ENCODE measurements at regions not wholly inside any gene's neighbourhood (a gene's known extent, or its start where the extent isn't known, plus 50 kb on each side); places are given as distances from the start of the nearest gene placed in this dataset.

DNA sequence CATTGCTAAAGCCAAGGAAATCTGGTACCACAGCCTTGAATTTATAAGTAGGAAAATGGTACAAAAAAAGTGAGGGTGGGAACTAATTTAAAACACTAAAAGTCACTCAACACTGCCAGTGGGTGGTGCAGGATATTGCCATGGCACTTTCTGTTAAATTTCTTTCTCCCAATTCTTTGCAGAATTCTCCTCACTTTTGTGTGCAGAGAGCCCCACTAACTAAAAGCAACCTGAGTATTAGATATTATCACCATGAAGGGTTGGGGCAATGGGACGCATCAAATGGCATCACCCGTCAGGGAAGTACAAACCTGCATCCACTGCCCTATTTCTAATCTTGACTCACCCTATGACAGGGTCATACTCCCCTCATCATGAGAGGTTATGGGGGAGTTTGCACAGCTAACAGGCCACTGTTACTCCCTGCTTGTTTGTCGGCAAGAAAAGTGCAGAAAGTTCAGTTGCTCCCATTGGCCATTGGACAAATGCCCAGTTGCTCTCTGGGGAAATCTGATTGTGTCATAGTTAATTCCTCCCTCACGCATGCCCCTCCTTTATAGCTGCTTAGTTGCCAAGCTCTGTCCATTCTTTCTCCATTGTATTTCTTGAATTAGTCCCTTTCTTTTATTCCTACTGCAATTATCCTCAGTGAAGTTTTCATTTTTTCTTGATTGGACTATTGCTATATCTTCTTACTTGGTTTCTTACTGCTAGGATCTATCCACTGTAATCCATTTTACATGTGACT lies 93.8 kb upstream of the BLID start:
- intact Hi-C loops (cut with DNase I), result loop anchor here (5.0 to 10.0 kb wide), 3 partner anchors 85 to 175 kb away; no protein-coding TSS in a partner anchor
- Histone ChIP-seq H3K9me3 (no peaks in the 10 kb centered on the region), H3K4me3 (no peak overlapping the region), H3K27me3 (no peaks in the 10 kb centered on the region), H3K36me3 (no peaks in the 10 kb centered on the region), H3K4me1 (peaks cover 44% of the 10 kb centered on the region), H3K27ac (peak overlapping the region; percentile 70)
- peak in 1 of 2 donors; percentile 39 for TF ChIP-seq POLR2AphosphoS5 (IDR thresholded peaks at IDR 0.05; ENCODE audit: insufficient read depth in 1 of 2, low read depth in 1 of 2)
- TF ChIP-seq CTCF (IDR thresholded peaks at IDR 0.05), result no peak
- no peak for TF ChIP-seq POLR2A (IDR thresholded peaks at IDR 0.05)
- DNase-seq (ENCODE audit: extremely low spot score in 2 of 2), result no peak

GRCh38 chr11:122207921-122208764 lies 92.1 kb upstream of the BLID start:
- Histone ChIP-seq H3K4me1 (peaks cover 46% of the 10 kb centered on the region), H3K36me3 (no peaks in the 10 kb centered on the region), H3K27me3 (no peaks in the 10 kb centered on the region), H3K27ac (peak overlapping the region; percentile 70), H3K9me3 (no peaks in the 10 kb centered on the region), H3K4me3 (no peak overlapping the region)
- DNase-seq (ENCODE audit: extremely low spot score in 2 of 2), result no peak
- intact Hi-C loops (cut with DNase I), result loop anchor here (5.0 to 10.0 kb wide), 2 partner anchors 106 to 173 kb away; no protein-coding TSS in a partner anchor
- no peak for TF ChIP-seq CTCF (IDR thresholded peaks at IDR 0.05)
- TF ChIP-seq POLR2A (IDR thresholded peaks at IDR 0.05), result no peak
- TF ChIP-seq POLR2AphosphoS5 (IDR thresholded peaks at IDR 0.05; ENCODE audit: insufficient read depth in 1 of 2, low read depth in 1 of 2), result no peak

GRCh38 chr11:122207505-122207904 lies 91.5 kb upstream of the BLID start:
- TF ChIP-seq CTCF (IDR thresholded peaks at IDR 0.05), result no peak
- TF ChIP-seq POLR2A (IDR thresholded peaks at IDR 0.05), result no peak
- no peak for TF ChIP-seq POLR2AphosphoS5 (IDR thresholded peaks at IDR 0.05; ENCODE audit: insufficient read depth in 1 of 2, low read depth in 1 of 2)
- Histone ChIP-seq H3K27me3 (no peaks in the 10 kb centered on the region), H3K4me3 (no peak overlapping the region), H3K36me3 (no peaks in the 10 kb centered on the region), H3K9me3 (no peaks in the 10 kb centered on the region), H3K27ac (peak overlapping the region; percentile 70), H3K4me1 (peaks cover 48% of the 10 kb centered on the region)
- intact Hi-C loops (cut with DNase I), result loop anchor here (5.0 to 10.0 kb wide), 2 partner anchors 105 to 173 kb away; no protein-coding TSS in a partner anchor
- no peak for DNase-seq (ENCODE audit: extremely low spot score in 2 of 2)

DNA sequence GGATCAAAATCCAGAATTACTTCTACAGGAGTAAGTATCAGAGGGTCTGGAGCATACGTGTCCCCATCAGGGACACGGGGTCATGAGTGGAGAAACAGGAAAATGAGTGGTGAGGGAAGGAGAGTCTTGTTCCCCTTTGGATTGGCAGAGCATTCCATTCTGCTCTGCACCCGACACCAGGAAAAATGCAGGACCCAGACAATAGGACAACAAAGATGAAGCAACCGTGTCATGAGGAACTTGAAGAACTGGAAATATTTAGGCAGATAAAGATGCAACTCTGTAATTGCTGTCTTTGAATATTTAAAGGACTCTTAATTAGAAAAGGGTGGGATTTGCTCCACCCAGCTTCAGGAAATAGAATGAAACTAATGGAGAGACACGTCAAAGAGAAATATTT lies 89.0 kb upstream of the BLID start:
- H3K9me3 ChIP-seq, result no peaks in the 10 kb centered on the region
- H3K4me3 ChIP-seq, result no peak overlapping the region
- intact Hi-C loops (cut with DNase I), result loop anchor here (5.0 to 10.0 kb wide), 2 partner anchors 103 to 170 kb away; no protein-coding TSS in a partner anchor
- peak overlapping the region; percentile 42 for H3K27ac ChIP-seq
- peaks cover 40% of the 10 kb centered on the region for H3K4me1 ChIP-seq
- no peaks in the 10 kb centered on the region for H3K27me3 ChIP-seq
- no peak for TF ChIP-seq POLR2A (IDR thresholded peaks at IDR 0.05)
- no peak for TF ChIP-seq CTCF (IDR thresholded peaks at IDR 0.05)
- no peak for TF ChIP-seq POLR2AphosphoS5 (IDR thresholded peaks at IDR 0.05; ENCODE audit: insufficient read depth in 1 of 2, low read depth in 1 of 2)
- no peaks in the 10 kb centered on the region for H3K36me3 ChIP-seq
- no peak for DNase-seq (ENCODE audit: extremely low spot score in 2 of 2)

Data from vagina (tissue), 2 donors.